Eye (tissue), 1 donor: ENCODE measurements at regions not wholly inside any gene's neighbourhood (a gene's known extent, or its start where the extent isn't known, plus 50 kb on each side); places are given as distances from the start of the nearest gene placed in this dataset.
A peak's percentile ranks its signal among the peaks of the same experiment; 100 is the strongest.

Source experiments
- DNase-seq: peaks from one replicate; pipeline ENCODE4 v3.0.0-alpha.2; 2015

- peak; percentile 86 for DNase-seq
Measured at GRCh38 chr4:174120446-174121295, 162.8 kb downstream of the FBXO8 start.

DNA sequence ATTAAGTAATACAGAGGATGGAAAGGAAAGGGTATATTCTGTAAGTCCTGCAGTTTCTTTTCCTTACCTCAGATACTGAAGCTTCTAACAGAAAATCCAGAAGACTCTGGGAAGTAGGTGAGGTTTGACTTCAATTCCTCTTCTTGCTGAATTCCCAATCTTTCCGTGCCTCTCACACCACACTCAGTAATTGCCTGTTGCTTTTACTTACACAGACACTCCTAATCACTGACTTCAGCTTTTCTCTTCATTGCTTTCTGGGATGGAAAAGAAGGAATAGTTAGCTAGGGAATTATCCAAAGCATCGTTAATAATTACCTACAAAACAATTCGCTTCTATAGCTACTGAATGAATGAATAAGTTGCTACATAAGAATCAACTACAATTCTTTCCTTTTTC, 163.6 kb downstream of the FBXO8 start:
- DNase-seq, result no peak

- no peak for DNase-seq
Measured at GRCh38 chr4:174119051-174119450, 164.4 kb downstream of the FBXO8 start.

DNA sequence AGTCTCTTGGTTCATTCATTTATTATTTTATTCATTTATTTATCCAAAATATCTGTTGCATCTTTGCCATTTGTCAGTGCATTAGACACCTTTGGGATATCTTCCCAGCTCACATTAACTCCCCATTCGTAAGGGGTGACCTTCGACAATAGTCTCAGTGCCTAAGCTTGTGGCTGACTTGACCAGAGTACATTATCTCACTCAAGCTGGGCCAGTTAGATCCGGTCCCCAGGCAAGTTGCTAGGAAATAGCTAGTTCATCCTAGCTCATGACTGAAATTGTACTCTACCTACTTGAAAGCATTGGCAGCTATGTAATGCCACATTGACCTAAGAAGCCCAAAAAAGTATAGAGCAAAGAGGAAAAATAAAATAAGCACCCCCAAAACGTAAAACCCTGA, 165.3 kb downstream of the FBXO8 start:
- no peak for DNase-seq

GRCh38 chr4:174117445-174117844, 166.0 kb downstream of the FBXO8 start:
- DNase-seq, result no peak

DNA sequence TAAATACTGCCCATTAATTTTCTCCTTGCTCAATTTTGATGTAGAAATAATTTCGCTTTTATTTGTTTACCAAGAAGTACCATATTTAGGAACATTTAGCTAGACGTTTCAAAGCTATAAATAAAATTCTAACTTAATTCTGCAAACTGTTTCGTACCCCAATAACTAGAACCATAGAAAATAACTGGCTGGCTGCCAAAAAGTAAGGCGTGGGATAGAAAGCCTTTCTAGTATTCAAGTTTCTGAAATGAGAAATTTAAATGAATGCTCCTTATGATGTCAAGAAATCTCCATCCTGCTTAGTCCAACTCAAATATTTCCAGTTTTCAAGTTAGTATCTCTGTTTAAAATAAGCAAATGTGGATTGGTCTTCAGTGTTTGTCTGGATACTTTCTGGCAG, 167.4 kb downstream of the FBXO8 start:
- DNase-seq, result no peak

- DNase-seq, result no peak
Measured at GRCh38 chr4:174111422-174111821, 172.0 kb downstream of the FBXO8 start.

GRCh38 chr4:174110180-174110579, 173.3 kb downstream of the FBXO8 start:
- no peak for DNase-seq

DNA sequence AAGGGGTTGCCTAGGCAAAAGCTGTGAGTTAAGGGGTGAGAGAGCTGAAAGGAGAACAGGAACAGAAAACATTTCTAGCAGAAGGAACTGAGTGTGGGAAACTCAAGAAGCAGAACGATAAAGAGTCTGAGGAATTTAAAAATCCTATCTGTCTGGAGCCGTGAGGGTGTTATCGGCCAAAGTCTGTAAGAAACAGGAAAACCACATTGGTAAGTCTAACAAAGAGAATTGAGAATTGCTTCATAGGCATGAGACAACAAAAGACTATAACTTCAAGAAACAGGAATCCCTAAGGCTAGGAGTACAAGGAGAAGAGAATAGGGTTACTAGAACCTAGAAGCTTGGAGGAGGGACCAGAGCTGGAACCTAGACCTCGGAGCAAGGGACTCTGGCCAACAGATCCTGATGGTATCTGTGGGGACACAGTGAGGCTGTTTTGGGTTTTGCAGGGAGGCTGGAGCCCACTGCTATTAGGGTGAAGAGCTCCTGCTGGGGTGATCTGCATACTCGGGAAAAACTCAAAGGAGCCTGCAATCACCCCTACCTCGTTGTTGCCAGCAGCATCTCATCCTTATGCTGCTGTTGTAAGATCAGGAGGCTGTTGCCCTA, 175.6 kb downstream of the FBXO8 start:
- no peak for DNase-seq

GRCh38 chr4:174105202-174105601, 178.3 kb downstream of the FBXO8 start:
- DNase-seq, result no peak

GRCh38 chr4:174100910-174101309, 182.6 kb downstream of the FBXO8 start:
- DNase-seq, result no peak

GRCh38 chr4:174099712-174100111, 183.8 kb downstream of the FBXO8 start:
- no peak for DNase-seq

DNA sequence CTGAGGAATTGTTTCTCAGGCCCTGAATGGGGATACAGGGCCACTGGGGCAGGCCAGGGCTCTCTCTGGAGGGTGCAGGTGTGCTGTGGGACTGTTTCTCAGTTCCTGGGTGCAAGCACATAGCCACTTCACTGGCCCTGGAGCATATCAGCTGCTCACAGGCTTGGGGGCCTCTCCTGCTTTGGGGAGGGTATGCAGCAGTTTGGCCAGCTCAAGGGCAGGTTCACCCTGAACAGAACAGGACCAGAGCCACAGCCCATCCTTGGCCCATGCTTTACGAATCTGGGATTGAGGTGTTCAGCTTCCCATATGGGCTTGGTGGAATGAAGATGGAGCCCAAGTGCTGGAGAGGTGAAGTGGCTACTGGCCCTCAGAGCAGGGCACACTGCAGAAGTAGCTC, 186.5 kb downstream of the FBXO8 start:
- no peak for DNase-seq

- DNase-seq, result no peak
Measured at GRCh38 chr4:174096456-174096855, 187.0 kb downstream of the FBXO8 start.

- DNase-seq, result no peak
Measured at GRCh38 chr4:174091130-174091529, 192.3 kb downstream of the FBXO8 start.

DNA sequence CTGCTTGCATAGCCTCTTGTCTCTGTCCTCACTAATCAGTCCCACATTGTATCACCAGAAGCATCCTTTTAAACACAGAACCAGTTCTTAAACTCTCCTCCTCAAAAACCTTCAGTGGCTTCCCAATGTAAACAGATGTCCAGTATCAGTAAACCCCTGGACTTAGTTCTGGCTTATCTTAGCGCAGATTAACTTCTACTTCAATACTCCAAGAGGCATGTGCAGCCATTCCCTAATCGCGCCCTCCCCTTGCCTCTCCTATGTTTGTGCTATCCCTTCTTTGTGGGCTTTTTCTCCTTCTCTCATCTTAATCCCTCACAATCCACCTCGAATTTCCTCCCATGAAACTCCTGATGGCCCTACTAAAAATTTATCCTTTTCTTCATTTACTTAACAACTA, 193.8 kb downstream of the FBXO8 start:
- DNase-seq, result no peak

DNA sequence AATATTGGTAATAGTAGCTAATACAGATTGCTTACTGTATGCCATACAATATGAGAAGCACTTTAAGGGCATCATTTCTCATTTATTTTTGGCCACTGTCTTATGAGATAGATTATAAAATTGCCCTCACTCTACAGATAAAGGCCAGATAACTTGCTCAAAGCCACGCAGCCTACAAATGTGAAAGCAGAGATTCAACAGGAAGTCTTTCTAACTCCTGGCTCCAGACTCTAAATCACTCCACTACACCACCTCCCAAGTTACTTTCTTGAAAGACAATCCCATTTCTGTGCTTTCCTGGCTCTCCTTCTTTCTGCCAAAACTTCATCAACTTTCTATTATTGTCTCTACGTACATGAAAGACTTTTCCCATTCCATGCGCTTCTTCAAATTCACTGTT, 194.7 kb downstream of the FBXO8 start:
- DNase-seq, result no peak

GRCh38 chr4:174086829-174087799, 196.4 kb downstream of the FBXO8 start:
- DNase-seq, result no peak

DNA sequence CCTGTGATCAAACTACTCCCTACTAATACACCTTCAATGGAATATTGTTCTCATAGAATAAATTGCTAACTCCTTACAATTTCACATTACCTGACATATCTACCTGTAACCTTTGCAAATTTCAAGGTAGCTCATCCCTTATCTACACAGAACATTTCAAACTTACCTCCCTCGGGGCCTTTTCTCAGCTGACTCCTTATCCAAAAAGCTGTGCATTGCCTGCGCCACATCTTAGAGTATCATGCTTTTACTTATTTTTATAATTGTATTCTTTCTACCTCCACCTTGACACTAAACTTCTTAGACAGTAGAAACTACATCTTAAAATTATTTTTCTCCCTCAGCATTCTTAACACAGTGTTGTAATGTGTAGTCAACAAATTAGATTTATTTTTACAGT, 198.5 kb downstream of the FBXO8 start:
- DNase-seq, result no peak

GRCh38 chr4:174084542-174084941, 198.9 kb downstream of the FBXO8 start:
- DNase-seq, result no peak

DNA sequence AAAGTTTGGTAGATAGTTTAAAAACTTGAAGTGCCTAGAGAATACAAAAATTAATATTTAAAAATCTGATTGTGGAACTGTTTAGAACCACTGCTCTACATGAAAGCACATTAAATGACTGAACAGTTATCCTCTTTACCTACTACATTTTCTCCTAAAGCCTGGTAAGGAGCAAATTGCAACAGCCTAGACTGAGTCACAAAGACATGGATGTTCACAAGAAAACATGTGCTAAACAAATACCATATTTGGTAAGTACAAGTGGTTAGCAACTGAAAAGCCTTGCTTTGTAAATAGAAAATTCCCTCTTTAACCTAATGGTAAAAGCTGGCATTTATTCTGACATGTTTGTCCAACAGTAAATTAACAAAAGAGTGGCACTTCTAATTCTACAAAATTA, 203.1 kb downstream of the FBXO8 start:
- no peak for DNase-seq

- DNase-seq, result no peak
Measured at GRCh38 chr4:174071595-174071994, 211.9 kb downstream of the FBXO8 start.

DNA sequence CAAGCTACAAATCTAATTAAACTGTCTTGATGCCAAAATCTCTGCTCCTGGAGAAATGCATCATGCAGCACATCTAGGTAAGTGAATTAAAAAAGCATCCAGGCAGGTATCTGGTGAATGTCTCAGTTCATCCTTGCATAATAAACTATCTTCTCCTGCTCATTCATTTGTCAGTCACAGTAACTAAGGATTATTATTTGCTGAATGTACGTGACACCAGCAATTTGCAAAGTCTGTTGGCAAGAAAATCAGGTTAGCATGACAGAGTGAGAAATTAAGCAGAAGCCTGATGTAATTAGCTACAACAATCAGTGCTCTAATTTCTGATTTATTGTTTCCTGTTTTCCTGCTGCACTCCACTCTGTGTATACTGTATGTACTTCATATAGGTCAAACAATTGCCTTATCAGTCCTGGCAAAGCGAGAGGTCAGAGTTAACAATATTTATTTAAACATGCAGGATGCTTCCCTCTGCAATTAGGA, 213.6 kb downstream of the FBXO8 start:
- DNase-seq, result no peak
